Stomach (tissue), 4 donors: ENCODE measurements at regions not wholly inside any gene's neighbourhood (a gene's known extent, or its start where the extent isn't known, plus 50 kb on each side); places are given as distances from the start of the nearest gene placed in this dataset.

Source experiments
- POLR2A ChIP-seq, 4 donors: fragments of 450-650 bp; IDR thresholded peaks; one replicate each; pipeline ENCODE4 v1.6.1; 2016; ENCODE audit warnings: antibody characterized with exemption in 4 of 4, control low read depth in 2 of 4, mild to moderate bottlenecking in 1 of 4, moderate library complexity in 1 of 4
- TF ChIP-seq, protein P1 (sequence below), 7 experiments: fragments of 450-650 bp in 4 of 7; fragments of 200-600 bp in 3 of 7; sonication (generic) in 3 of 7; IDR thresholded peaks; one replicate each; pipeline ENCODE4 v1.5.1; 2016 to 2019; ENCODE audit warnings: antibody characterized with exemption in 7 of 7, control low read depth in 2 of 7, mild to moderate bottlenecking in 1 of 7

DNA sequence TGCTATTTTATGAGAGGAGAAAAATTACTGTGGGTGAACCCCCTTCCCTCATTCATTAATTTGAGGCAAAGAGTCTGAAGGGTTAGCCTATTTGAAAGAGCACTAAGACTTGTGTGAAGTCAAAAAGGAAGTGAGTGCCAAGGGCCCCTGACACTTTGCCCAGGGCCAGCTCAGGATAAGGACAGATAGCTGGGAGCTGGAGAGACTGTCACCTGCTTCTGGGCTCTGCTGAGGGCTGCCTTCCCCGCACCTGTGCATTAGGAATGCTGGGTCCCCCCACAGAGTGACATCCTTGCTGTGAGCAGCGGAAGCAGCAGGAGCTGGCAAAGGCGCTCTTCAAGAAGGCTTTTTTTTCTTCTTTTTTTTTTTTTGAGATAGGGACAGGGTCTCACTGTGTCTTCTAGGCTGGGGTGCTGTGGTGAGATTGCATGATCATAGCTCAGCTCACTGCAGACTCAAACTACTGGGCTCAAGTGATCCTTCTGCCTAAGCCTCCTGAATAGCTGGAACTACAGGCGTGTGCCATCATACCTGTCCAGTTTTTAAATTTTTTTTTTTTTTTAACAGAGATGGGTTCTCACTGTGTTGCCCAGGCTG is 148.3 kb downstream of the AQP4 start:
- TF ChIP-seq, protein P1, sequence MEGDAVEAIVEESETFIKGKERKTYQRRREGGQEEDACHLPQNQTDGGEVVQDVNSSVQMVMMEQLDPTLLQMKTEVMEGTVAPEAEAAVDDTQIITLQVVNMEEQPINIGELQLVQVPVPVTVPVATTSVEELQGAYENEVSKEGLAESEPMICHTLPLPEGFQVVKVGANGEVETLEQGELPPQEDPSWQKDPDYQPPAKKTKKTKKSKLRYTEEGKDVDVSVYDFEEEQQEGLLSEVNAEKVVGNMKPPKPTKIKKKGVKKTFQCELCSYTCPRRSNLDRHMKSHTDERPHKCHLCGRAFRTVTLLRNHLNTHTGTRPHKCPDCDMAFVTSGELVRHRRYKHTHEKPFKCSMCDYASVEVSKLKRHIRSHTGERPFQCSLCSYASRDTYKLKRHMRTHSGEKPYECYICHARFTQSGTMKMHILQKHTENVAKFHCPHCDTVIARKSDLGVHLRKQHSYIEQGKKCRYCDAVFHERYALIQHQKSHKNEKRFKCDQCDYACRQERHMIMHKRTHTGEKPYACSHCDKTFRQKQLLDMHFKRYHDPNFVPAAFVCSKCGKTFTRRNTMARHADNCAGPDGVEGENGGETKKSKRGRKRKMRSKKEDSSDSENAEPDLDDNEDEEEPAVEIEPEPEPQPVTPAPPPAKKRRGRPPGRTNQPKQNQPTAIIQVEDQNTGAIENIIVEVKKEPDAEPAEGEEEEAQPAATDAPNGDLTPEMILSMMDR (IDR thresholded peaks at IDR 0.05) = no peak
- TF ChIP-seq POLR2A (IDR thresholded peaks at IDR 0.05) = no peak
